Retinal pigment epithelial cell (primary cell): ENCODE measurements at regions not wholly inside any gene's neighbourhood (a gene's known extent, or its start where the extent isn't known, plus 50 kb on each side); places are given as distances from the start of the nearest gene placed in this dataset.

Experiments
- DNase-seq: peaks from one replicate; pipeline ENCODE4 v3.0.0-alpha.2; 2010; ENCODE audit warnings: low read depth
- H3K4me3 ChIP-seq: 2 replicates; pipeline ENCODE4 v1.5.1; 2011; ENCODE audit warnings: mild to moderate bottlenecking, low read length, control low read depth, moderate library complexity
- CTCF ChIP-seq: conservative IDR thresholded peaks from 2 replicates; pipeline ENCODE4 v1.5.1; 2011; ENCODE audit warnings: low read depth, low read length, control low read depth, inconsistent platforms

- no peak for DNase-seq
- no peak for TF ChIP-seq CTCF
- no peak overlapping the region for H3K4me3 ChIP-seq
These were observed 429.2 kb downstream of the FIGN start for GRCh38 chr2:163306647-163307046.

- H3K4me3 ChIP-seq, result no peak overlapping the region
- no peak for TF ChIP-seq CTCF
- DNase-seq, result no peak
These were observed 433.7 kb downstream of the FIGN start for GRCh38 chr2:163302141-163302540.

DNA sequence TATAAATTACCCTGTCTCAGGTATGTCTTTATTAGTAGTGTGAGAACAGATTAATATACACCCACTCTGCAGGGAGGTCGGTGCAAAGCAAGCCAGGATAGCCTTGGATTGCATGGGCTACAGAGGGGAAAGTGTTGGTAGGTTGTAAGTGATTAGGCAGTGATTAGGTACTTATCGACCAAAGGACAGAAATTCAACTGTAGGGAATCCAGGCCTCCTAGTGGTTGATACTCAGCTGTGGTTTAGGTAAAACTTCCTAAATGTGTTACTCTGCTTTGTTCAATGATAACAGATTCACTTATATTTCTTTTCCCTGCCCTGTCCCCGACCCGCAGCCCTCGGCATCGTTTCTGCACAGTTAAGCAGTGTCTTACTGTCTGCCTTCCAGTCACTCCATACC, 444.0 kb downstream of the FIGN start:
- no peak overlapping the region for H3K4me3 ChIP-seq
- no peak for DNase-seq
- TF ChIP-seq CTCF, result no peak

DNA sequence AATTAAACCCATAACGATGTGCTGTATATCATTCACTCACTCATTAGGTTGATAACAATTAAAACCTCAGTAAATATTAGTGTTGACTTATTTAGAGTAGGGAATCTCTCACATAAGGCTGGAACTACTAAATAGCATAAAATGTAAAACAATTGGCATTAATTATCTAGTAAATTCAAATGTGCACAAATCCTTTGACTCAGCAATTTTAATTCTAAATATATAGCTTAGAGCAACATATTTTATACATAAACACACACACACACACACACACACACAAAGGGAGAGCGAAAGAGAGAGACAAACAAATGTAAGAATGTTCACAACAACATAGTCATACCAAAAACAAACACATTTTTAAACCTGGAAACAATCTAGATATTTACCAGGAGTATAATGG, 443.1 kb upstream of the KCNH7 start:
- H3K4me3 ChIP-seq, result no peak overlapping the region
- DNase-seq, result no peak
- TF ChIP-seq CTCF, result no peak

- no peak overlapping the region for H3K4me3 ChIP-seq
- no peak for TF ChIP-seq CTCF
- no peak for DNase-seq
These were observed 430.9 kb upstream of the KCNH7 start for GRCh38 chr2:163269374-163270021.

DNA sequence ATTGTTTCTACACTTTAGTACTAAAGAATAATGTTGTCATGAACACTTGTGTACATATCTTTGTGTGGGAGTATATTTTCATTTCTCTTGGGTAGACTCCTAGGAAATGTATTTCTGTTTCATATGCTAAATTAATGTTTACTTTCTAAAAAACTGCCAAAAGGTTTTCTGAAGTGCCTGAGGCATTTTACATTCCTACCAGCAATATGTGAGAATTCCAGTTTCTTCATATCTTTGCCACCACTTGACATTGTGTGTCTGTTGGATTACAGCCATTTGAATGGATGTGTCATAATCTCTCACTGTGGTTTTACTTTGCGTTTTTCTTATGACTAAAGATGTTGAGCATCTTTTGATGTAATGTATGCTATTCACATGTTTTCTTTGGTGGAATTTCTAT, 428.2 kb upstream of the KCNH7 start:
- no peak overlapping the region for H3K4me3 ChIP-seq
- peak; percentile 55 for DNase-seq
- no peak for TF ChIP-seq CTCF

- no peak for TF ChIP-seq CTCF
- no peak for DNase-seq
- H3K4me3 ChIP-seq, result no peak overlapping the region
These were observed 427.0 kb upstream of the KCNH7 start for GRCh38 chr2:163265562-163265961.
